ENCODE measurements at regions not wholly inside any gene's neighbourhood (a gene's known extent, or its start where the extent isn't known, plus 50 kb on each side); places are given as distances from the start of the nearest gene placed in this dataset.

DNA sequence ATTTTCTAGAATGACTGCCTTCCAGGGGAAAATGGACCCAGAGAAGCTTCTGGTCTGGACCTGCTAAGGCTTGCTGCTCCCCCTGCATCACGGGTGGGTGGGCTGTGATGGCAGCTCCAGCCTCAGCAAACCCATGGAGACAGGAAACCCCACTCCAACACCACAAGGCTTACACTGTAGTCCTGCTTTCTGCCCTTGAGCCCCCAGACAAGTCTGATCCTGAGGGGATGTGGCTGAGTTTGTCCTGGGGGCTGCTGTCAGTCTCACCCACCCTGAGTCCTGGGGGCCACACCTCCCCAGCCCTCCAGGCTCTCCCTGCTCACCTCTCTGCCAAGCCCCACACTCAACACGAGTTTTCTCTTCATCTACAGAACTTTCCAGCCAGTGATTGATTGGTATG is 279.4 kb downstream of the EIPR1 start:
- Histone ChIP-seq H3K4me3 (no peak overlapping the region), H3K36me3 (ENCODE audit: low read depth) (no peaks in the 10 kb centered on the region), H3K4me1 (ENCODE audit: low read depth) (no peaks in the 10 kb centered on the region), H3K9me3 (no peaks in the 10 kb centered on the region)
- TF ChIP-seq, protein P1, sequence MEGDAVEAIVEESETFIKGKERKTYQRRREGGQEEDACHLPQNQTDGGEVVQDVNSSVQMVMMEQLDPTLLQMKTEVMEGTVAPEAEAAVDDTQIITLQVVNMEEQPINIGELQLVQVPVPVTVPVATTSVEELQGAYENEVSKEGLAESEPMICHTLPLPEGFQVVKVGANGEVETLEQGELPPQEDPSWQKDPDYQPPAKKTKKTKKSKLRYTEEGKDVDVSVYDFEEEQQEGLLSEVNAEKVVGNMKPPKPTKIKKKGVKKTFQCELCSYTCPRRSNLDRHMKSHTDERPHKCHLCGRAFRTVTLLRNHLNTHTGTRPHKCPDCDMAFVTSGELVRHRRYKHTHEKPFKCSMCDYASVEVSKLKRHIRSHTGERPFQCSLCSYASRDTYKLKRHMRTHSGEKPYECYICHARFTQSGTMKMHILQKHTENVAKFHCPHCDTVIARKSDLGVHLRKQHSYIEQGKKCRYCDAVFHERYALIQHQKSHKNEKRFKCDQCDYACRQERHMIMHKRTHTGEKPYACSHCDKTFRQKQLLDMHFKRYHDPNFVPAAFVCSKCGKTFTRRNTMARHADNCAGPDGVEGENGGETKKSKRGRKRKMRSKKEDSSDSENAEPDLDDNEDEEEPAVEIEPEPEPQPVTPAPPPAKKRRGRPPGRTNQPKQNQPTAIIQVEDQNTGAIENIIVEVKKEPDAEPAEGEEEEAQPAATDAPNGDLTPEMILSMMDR (IDR thresholded peaks at IDR 0.05), result no peak
- intact Hi-C loops (cut with DNase I, micrococcal nuclease), result no loop called here
- DNase-seq (no peak), ATAC-seq (no peak)

DNA sequence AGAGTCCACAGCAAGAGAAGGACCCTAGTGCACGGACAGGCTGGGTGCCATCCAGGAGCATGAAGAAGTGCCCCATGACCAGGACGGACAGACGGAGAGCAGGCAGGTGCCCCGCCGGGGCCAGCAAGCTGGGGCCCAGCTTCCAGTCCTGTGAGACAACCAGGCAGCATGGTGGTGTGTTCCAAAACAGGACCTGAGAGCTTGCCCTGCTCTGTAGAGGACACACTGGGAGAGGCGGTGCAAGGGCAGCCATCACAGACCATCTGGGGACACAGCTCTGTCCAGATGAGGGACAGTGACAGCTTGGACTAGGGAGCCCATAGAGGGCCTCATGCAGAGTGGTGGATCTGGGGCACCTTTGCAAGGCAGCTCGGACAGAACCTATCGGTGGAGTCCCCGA is 279.8 kb downstream of the EIPR1 start:
- no peak for DNase-seq
- H3K4me3 ChIP-seq, result no peak overlapping the region
- H3K36me3 ChIP-seq (ENCODE audit: low read depth), result no peaks in the 10 kb centered on the region
- TF ChIP-seq, protein P1 (IDR thresholded peaks at IDR 0.05), result no peak
- H3K9me3 ChIP-seq, result no peaks in the 10 kb centered on the region
- ATAC-seq, result no peak
- intact Hi-C loops (cut with DNase I, micrococcal nuclease), result no loop called here
- no peaks in the 10 kb centered on the region for H3K4me1 ChIP-seq (ENCODE audit: low read depth)

DNA sequence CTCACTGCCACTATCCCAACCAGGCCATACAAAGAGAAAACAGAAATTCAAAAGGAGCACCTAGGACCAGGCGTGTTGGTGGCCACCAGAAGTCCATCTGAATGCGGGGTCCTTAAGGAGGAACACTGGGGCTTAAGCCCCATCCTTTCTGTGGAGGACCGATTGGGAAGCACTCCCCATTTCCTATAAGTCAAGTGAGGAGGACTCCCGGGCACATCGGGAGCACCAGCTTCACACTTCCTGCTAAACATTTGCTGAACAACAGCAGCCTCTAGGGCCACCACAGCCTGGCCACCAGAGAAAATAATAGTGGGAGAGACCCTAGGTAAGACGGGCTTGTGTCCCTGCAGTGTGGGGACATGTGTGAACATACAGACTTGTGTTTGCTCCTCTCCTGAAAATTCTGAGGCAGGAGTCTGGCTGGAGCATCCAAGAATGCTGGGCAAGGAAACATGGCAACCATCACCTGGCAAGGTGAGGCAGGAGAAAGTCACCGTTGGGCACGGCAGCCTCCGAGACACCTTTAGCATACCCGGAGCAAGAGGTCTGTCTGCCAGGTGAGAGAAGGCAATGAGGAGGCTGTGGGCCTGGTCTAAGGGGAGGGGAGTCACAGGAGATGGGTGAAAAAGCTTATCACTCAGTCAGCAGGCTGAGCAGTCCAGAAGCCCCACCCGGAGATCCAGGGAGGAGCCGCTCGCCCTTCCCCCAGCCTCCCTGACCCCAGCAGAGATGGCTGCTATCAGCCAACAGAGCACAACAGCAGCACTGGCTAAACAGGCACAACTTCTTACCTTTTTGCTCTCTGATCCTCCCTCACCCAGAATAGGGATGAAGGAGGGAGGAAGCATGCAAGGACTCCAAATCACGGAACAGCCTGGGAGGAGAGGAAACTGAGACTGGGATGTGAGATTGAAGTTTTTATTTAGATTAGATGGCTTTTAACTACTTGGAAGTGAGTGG is 282.3 kb downstream of the EIPR1 start:
- no peaks in the 10 kb centered on the region for H3K9me3 ChIP-seq
- H3K4me1 ChIP-seq (ENCODE audit: low read depth), result no peaks in the 10 kb centered on the region
- no peak for DNase-seq
- no peaks in the 10 kb centered on the region for H3K36me3 ChIP-seq (ENCODE audit: low read depth)
- intact Hi-C loops (cut with DNase I, micrococcal nuclease), result no loop called here
- TF ChIP-seq, protein P1 (IDR thresholded peaks at IDR 0.05), result no peak
- no peak for ATAC-seq
- H3K4me3 ChIP-seq, result no peak overlapping the region

DNA sequence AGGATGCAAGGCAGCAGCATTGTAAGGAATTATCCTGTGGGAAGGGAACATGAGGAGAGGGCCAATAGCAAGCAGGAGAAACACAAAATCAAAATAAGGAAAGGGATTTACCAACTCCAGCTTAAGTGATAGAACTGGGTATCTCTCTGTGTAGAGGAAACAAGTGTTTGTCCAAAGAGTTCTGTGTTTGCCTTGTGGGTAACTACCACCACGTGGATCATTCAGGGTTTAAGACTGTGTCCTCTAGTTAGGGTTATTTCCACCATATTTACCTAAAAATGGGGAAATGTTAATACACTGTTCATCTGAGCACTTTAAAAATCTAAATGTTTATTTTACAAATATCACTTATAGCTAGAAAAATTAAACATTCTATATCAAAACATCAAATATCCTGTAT is 283.3 kb downstream of the EIPR1 start:
- ATAC-seq (no peak), DNase-seq (no peak)
- TF ChIP-seq, protein P1 (IDR thresholded peaks at IDR 0.05), result no peak
- H3K4me3 ChIP-seq, result no peak overlapping the region
- peaks cover 2% of the 10 kb centered on the region for H3K9me3 ChIP-seq
- H3K36me3 ChIP-seq (ENCODE audit: low read depth), result no peaks in the 10 kb centered on the region
- intact Hi-C loops (cut with DNase I, micrococcal nuclease), result no loop called here
- H3K4me1 ChIP-seq (ENCODE audit: low read depth), result no peaks in the 10 kb centered on the region

DNA sequence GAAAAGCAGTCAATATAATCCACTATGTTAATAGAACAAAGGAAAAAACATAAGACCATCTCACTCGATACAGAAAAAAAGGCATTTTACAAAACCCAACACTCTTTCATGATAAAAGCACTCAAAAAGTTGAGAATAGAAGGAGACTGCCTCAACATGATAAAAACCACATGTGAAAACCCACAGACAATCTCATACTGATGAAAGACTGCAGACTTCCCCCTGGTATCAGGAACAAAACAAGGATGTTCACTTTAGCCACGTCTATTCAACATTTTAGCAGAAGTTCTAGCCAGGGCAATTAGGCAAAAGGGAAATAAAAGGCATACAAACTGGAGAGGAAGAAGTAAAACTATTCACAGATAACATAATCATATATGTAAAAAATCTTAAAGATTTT is 285.9 kb downstream of the EIPR1 start:
- no peak for ATAC-seq
- intact Hi-C loops (cut with DNase I, micrococcal nuclease), result no loop called here
- H3K36me3 ChIP-seq (ENCODE audit: low read depth), result no peaks in the 10 kb centered on the region
- peaks cover 16% of the 10 kb centered on the region for H3K9me3 ChIP-seq
- no peak overlapping the region for H3K4me3 ChIP-seq
- TF ChIP-seq, protein P1 (IDR thresholded peaks at IDR 0.05), result no peak
- DNase-seq, result no peak
- H3K4me1 ChIP-seq (ENCODE audit: low read depth), result no peaks in the 10 kb centered on the region

Measured in mucosa of descending colon (tissue), 3 donors.